Adrenal gland (tissue), 5 donors: ENCODE measurements at regions not wholly inside any gene's neighbourhood (a gene's known extent, or its start where the extent isn't known, plus 50 kb on each side); places are given as distances from the start of the nearest gene placed in this dataset.

Source experiments
- CTCF ChIP-seq, 6 experiments: fragments of 450-650 bp in 4 of 6; fragments of 200-600 bp in 2 of 6; sonication (generic) in 1 of 6; IDR thresholded peaks; 1 replicate in 5 of 6; 2 replicates in 1 of 6; pipeline versions ENCODE4 v1.5.1 to v1.8.0; 2016 to 2021; ENCODE audit warnings: antibody characterized with exemption in 6 of 6, mild to moderate bottlenecking in 2 of 6, moderate library complexity in 1 of 6
- POLR2A ChIP-seq, 2 donors: fragments of 450-650 bp; IDR thresholded peaks; one replicate each; pipeline ENCODE4 v1.6.1; 2017; ENCODE audit warnings: antibody characterized with exemption in 2 of 2, mild to moderate bottlenecking in 2 of 2, moderate library complexity in 1 of 2
- donor health status: DM: no; HTN: no; CAD: no.

GRCh38 chr10:10490581-10490980 lies 527.1 kb upstream of the CELF2 start:
- no peak for TF ChIP-seq CTCF (IDR thresholded peaks at IDR 0.05)
- no peak for TF ChIP-seq POLR2A (IDR thresholded peaks at IDR 0.05)
